Ureter (tissue), 1 donor: ENCODE measurements at regions not wholly inside any gene's neighbourhood (a gene's known extent, or its start where the extent isn't known, plus 50 kb on each side); places are given as distances from the start of the nearest gene placed in this dataset.
"Not testable (repeated sequence)": the region's sequence is repeated elsewhere in the genome, so short reads cannot be mapped to it uniquely, and the experiment has no call there.

Experiments
- DNase-seq: peaks from one replicate; pipeline ENCODE4 v3.0.0-alpha.2; 2020; ENCODE audit warnings: low spot score
- donor health status: DM: yes; HTN: yes; CAD: no.

GRCh38 chr13:54394908-54395307, 1366.3 kb downstream of the OLFM4 start:
- DNase-seq, result no peak

DNA sequence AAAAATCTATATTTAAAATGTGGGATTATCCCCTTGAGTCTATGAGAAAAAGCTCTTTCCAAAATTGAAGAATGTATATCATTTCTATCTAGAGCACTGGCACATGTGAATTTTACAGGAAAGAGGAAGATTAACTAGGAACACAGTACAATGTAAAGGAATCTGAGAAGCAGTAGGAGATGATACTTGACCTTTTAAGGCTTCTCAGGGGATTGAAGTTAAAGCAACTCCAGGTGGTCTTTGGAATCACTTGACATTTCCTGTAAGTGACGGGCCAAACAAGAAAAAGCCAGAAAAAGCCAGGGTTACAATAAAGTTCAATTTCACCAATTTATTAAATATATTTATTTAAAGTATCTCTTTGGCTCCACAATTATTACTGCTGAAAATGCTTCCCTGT, 1373.9 kb downstream of the OLFM4 start:
- DNase-seq, result no peak

DNA sequence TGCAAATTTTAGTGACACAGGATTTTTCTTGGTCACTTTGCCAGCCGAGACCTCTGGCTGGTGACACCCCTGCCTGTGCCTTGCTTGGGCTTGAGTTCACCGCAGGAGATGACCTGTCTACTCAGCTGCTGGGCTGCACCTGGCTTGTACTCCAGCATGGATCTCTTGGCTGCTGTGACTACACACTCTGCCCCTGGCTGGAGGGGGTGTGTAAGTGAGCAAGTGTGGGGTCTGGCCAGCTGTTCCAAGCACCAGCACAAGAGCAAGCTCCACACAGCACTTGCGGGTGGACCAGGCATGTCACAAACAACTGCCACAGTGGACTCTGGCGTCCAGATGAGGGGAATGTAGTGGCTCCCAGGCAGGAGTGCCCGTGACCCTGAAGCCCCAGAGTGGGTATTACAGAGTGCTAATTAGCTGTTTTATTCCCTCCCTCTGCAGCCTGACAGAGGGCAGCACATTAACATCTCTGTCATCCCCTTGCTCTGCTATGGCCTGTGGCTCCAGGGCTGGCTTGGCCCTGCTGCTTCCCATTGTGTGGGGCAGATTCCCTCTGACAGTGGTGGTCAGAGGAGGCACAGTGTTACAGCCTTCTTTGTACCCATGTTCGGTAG, 1387.2 kb downstream of the OLFM4 start:
- no peak for DNase-seq

DNA sequence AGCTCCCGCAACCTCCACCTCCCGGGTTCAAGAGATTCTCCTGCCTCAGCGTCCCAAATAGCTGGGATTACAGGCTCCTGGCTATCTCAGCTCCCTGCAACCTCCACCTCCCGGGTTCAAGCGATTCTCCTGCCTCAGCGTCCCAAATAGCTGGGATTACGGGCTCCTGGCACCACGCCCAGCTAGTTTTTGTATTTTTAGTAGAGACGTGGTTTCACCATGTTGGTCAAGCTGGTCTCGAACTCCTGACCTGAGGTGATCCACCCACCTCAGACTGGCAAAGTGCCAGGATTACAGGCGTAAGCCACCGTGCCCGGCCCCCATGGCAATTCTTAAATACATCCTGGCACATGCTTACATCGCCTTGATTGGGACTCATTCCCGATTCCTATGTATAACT, 1394.3 kb downstream of the OLFM4 start:
- not testable (repeated sequence) for DNase-seq

DNA sequence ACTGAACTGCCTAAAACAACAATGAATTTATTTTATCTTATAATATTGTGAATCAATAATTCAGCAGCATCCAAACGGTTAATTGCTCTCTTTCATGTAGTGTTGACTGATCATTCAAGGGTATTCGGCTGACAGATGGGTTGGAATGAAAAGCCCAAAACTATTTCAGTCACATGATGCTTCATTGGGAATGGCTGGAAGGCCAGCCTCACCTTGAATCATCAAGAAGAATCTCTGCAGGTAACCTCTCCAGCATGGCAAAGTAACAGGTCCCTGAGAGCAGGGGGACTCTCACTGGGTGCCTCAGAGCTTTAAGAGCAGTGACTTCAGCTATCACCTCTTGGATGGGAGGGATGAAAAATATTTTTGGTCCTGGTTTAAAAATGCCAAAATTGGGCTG, 1395.7 kb downstream of the OLFM4 start:
- no peak for DNase-seq

DNA sequence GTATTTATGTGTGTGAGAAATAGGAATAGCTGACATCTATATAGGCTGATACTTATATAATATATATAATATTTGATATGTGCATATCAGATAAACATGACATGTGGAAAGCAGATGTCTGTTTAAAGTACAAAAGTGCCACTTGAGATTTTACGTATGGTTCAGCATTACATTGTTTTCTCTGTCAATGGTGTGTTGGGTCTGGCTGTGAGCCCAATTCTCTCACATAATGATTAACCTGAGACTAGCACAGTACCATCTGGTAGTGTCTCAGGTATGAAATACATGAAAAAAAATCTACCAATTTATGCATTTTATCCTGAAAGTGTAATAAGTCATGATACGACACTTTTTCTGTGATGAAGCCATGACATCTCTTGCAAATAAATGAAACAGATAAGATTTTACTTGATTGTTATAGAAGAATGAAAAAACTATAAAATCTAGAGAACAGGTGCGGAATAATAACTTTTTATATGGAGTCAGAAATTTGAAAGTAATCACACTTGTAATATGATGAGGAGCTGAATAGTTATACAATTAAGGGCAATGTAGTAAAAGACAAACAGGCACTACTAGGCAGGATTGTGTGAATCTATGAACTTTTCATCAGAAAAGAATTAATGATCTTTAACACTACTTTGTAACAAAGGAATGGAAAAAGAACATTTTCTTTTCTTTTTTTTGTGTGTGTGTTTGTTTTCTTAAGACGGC, 1405.0 kb downstream of the OLFM4 start:
- no peak for DNase-seq

DNA sequence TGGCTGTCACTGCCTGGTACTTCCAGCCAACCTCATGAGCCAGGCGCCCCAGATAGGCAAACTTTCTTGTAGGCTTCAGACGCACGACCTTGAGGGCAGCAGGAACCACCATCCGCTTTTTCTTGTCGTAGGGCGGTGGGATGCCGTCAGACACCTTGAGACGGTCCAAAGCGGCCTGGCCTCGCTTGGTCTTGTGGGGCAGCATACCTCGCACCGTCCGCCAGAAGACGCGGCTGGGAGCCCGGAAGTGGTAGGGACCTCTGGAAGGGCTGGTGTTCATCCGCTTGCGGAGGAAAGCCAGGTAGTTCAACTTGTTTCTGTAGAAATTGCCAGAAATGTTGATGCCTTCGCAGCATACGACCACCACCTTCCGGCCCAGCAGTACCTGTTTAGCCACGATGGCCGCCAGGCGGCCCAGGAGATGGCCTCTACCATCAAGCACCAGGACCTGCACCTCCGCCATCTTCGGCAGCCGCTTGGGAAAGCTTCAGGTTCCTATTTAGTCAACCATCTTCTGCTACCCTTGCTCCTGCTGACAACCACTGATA, 1412.3 kb downstream of the OLFM4 start:
- not testable (repeated sequence) for DNase-seq

DNA sequence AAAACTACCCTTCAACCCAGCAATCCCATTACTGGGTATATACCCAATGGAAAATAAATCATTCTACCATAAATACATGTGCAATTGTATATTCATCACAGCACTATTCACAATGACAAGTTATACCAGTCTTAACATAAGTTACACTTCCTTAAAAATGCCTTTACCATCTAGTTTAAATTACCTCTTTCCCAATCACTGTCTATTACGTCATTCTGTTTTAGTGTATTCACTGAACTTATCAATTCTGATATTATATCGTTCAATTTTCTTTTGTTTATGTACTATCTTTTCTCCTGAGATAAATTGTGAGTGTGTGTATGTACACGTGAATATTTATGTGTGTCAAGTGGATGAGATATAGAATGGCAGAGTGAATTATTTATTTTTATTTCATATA, 1416.8 kb downstream of the OLFM4 start:
- no peak for DNase-seq

- DNase-seq, result no peak
Observed at GRCh38 chr13:54445865-54446264, 1417.3 kb downstream of the OLFM4 start.

DNA sequence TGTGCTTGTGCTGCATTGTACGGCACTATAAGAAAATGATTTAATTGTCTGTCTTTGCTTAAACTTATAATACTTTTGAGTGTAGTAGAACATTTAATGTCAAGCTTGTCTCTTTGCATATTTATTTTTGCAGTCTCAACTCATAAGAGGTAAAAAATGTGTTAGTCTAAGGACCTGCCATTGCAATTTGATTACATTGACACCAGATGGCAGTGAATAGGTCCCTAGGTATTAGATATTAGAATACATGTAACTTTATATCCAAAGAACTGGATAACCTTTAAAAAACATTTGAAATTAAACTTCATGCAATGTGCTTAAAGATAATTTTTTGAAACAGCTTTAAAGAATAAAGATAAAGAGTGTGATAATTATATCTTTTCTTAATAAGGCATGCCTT, 1421.3 kb downstream of the OLFM4 start:
- no peak for DNase-seq

- DNase-seq, result no peak
Observed at GRCh38 chr13:54484166-54484565, 1455.6 kb downstream of the OLFM4 start.

DNA sequence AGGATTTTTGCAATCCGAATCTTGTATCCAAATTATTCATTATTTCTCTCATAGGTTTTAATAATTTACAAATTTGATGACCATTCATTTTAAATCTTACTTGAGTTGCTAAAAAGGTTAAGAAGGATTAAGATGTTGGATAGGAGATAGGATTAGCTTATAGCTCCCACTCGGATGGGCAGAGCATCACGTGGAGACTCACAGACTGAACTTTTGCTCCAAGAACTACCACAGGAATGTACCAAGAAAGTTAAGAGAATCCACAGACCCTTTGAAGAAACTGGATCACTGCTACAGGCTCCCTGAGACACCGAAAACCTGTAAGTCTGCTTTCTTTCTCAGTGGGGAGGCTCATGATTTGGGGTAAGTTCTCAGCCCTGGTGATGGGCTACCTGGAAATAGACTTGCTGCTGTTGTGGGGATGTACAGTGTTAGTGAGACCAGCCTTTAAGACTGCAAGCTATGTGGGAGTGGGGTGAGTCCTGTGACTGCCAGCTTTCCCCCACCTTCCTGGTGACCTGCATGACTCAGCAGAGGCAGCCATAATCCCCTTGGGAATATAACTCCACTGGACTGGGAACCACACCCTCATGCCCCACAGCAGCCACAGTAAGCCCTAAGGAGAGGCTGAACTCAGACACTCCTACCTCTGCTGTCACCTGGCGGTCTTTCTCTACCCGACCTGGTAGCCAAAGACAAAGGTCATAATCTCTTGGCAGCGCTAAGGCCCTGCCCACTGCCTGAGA, 1458.0 kb downstream of the OLFM4 start:
- DNase-seq, result no peak

DNA sequence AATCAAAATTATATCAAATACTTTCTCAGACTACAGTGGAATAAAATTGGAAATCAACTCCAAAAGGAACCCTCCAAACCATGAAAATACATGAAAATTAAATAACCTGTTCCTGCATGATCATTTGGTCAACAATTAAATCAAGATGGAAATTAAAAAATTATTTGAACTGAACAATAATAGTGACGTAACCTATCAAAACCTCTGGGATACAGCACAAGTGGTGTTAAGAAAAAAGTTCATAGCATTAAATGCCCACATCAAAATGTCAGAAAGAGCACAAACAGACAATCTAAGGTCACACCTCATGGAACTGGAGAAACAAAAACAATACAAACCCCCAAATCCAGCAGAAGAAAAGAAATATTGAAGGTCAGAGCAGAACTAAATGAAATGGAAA, 1460.7 kb downstream of the OLFM4 start:
- DNase-seq, result no peak

DNA sequence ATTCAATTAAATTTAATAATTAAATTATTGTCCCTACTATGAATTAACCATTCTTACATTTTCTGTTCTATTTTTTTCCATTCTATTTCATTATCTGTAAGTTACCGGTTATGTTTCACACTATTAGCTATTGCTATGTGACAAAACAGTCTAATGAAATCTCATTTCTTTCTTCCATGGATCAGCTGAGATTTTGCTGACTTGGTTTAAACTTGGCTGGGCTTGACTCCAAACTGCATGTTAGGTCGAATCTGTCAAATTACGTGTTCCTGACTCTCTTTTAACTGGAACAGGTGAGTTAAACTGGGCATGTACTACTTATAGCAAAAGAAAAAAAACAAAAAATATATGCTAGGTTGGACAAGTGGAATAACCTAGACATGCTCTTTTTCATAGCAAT, 1464.4 kb downstream of the OLFM4 start:
- no peak for DNase-seq

DNA sequence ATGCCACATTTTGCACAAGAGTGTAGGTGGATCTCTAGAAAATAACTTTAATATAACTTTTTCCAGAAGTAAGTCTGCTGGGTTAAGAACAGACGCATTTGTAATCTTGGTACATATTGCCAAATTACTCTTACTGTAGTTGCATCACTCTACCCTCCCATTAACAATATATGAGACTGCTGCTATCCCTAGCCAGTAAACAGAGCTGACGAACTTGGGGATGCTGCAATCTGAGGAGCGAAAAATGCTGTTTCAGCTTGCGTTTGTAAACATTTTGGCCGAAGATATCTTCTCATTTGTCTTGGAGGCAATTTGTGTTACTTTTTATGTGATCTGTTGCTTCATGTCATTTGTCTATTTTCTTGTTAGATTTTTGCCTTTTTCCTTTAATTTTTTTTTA, 1482.8 kb downstream of the OLFM4 start:
- no peak for DNase-seq

DNA sequence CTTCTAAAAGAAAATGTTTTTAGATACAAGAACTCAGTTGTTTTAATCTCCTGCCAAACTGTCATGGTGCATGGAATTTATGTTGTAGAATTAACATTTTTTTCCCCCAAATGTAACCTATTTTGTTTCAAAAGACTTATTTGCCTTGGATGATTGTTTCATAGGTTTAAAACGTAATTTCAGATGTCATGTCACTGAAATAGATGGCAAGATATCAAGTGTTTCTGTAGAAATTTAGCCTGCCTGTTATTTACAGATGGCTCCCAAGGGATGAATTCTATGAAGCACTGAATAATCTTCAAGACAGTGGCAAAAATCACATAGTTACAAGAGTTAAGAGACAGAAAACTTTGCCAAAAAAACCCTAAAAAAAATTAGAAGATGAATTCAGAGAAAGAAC, 1484.6 kb downstream of the OLFM4 start:
- DNase-seq, result no peak

GRCh38 chr13:54536112-54536511, 1507.5 kb downstream of the OLFM4 start:
- no peak for DNase-seq

DNA sequence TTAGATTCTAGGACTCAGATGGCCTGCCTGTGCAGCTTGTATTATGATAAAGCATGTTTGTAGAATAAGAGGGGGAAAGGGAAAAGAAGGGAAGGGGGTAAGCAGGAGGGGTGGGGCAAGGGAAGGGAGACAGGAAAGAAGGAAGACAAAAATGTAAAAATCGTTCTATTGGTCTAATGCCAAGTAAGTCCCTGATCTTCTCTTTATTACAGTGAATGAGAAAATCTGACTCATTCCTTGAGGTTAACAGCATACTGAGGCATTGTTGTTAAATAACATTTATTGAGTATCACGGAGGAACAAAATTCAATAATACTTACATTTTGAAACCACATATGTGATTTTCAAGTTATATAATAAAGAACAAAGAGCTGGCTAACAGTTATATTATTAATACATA, 1534.7 kb downstream of the OLFM4 start:
- DNase-seq, result no peak

GRCh38 chr13:54572037-54572436, 1543.4 kb downstream of the OLFM4 start:
- DNase-seq, result not testable (repeated sequence)

DNA sequence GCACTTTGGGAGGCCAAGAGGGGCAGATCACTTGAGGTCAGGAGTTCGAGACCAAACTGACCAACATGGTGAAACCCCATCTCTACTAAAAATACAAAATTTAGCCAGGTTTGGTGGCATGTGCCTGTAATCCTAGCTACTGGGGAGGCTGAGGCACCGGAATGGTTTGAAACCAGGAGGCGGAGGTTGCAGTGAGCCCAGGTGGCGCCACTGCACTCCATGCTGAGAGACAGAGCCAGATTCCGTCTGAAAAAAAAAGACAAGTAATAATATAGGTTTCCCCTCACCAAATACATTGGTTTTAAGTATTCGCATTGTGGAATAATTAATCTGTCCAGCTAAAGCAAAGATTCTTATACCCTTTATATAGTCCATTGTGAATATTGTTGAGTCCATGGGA, 1544.6 kb downstream of the OLFM4 start:
- no peak for DNase-seq

- DNase-seq, result no peak
Observed at GRCh38 chr13:54574791-54575190, 1546.2 kb downstream of the OLFM4 start.

- no peak for DNase-seq
Observed at GRCh38 chr13:54591540-54591939, 1562.9 kb downstream of the OLFM4 start.

DNA sequence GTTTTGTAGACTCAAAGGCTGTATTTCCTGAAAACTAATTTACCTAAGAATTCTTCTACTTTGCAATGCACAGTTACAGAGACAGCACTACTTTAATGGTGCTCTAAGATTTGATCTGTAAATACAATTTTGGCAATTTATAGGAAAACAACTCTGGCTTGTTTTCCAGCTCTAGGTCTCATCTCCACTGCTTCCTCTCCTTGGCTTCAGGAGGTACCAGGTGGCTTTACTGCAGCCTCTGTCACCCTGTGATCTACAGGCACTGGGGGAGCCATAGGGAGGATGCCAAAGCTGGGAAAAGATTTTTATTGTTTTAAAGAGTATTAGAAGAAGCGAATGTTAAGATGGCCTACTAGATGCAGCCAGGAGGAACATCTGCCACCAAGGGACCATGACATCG, 1563.6 kb downstream of the OLFM4 start:
- no peak for DNase-seq
